GM19397 (cell line): ENCODE measurements at regions not wholly inside any gene's neighbourhood (a gene's known extent, or its start where the extent isn't known, plus 50 kb on each side); places are given as distances from the start of the nearest gene placed in this dataset.

ENCODE experiments used
- ATAC-seq: cut with Tn5 transposase; IDR thresholded peaks from one replicate; pipeline ENCODE4 v1.9.1; 2021; ENCODE audit warnings: mild to moderate bottlenecking, moderate library complexity; ENCODE audit not compliant: unreplicated experiment

DNA sequence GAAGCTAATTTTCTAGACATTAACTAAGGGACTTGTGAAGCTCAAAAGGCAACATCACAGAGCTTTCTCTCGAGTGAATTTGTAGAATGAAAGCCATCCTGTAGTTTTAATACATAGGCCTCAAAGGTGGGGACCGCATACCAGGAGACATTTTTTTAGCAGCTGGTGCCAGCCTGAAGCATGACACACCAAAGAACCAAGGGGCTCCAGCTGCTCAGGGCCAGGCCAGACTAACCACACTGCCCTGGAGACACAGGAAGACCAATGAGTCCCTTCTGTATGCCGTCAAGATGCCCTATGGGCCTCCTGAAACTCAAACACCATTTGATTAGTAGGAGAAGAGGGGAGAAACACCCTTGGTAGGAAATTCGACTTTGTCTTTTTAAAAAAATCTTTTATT lies 113.9 kb upstream of the CACNA1E start:
- no peak for ATAC-seq

- ATAC-seq = no peak
Measured at GRCh38 chr1:181383695-181384094, 99.6 kb upstream of the CACNA1E start.

DNA sequence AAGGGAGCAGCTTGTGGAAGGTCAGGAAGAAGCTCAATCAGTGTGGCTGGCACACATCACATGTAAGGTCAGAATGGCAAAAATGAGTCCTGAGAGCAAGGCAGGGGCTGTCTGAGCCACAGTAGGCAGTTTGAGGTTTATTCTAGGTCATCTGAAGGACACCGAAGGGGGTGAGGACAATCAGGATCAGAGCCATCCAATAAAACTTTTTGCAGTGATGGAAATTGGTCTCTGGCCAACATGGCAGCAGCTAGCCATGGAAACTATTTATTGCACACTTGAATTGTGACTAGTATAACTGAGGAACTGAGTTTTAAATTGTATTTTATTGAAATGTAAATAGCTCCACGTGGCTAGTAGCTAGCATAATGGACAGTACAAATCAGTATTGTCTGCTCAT lies 97.0 kb upstream of the CACNA1E start:
- ATAC-seq = no peak

- no peak for ATAC-seq
Measured at GRCh38 chr1:181386951-181387350, 96.4 kb upstream of the CACNA1E start.

DNA sequence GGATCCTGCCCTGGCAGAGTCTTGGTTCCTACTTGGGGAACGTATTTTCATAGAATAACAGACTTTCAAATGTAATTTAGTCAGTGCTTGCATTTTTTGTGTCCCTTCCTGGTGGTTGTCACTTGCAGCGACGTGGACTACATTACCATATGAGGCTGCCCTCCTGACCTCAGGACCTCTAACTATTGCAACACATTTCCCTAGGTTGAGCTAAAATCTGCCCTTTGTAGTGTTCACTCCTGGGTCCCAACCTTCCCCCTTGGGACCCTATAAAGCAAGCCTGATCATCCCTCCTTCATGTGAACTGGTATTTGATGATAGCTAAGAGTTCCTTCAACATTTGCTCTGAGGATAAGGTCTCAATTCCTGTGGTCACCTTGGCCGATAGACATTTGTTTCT lies 95.6 kb upstream of the CACNA1E start:
- no peak for ATAC-seq

DNA sequence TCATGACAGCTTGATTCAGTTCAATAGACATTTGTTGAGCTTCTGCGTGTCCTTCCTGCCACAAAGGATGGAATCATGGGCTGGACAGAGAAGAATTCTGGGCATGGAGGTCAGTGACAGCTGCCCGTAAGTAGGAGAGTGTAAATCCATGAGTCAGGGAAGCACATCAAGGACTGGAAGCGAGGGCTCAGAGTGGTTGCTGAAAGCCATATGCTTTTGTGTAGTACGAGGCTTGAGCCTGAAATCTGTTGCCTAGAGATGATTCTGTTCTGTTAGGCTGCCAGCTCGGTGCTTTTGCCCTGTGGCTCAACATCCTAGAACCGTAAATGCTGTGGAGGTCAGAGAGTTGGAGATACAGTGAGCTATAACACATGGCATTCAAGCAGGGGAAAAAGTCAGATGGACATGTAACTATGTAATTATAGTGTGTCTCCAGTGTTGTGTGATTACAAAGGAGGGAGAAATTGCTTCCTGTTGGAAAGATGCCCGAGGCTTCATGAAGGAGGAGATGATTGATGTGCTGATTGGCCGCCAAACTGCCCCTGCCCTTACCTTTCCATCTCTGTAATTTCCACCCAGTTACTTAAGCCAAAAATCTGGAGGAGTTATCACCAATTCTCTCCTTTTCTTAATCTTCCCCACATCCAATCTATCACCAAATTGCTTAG lies 92.8 kb upstream of the CACNA1E start:
- no peak for ATAC-seq

DNA sequence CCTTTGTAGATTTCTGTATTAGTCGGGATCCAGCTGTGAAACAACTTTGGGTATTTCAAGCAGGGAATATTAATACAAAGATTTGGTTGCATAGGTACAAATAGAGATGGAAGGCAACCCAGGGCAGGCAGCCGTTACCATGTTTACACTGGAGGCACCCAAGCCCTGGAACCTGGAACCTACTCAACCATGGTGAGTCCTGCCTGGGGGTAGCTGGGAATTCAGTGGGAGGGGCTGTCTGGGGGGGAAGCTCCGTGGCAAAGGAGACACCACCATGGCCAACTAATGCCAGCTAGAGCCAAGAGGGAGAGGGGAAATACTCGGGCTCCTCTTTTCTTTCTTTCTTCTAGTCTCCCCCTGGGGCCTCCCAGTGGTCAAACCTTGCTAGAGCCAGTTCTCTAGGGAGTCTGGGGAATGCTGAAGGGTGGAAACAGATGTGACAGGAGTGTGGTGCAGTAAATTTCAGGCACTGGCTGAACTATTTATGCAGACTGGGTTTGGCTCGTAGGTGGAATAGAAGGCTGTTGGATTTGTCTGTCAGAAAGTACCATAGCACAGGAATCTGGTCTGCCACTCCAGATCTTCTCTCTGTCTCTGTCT lies 91.9 kb upstream of the CACNA1E start:
- ATAC-seq = no peak

GRCh38 chr1:181392133-181392532 lies 91.2 kb upstream of the CACNA1E start:
- no peak for ATAC-seq

DNA sequence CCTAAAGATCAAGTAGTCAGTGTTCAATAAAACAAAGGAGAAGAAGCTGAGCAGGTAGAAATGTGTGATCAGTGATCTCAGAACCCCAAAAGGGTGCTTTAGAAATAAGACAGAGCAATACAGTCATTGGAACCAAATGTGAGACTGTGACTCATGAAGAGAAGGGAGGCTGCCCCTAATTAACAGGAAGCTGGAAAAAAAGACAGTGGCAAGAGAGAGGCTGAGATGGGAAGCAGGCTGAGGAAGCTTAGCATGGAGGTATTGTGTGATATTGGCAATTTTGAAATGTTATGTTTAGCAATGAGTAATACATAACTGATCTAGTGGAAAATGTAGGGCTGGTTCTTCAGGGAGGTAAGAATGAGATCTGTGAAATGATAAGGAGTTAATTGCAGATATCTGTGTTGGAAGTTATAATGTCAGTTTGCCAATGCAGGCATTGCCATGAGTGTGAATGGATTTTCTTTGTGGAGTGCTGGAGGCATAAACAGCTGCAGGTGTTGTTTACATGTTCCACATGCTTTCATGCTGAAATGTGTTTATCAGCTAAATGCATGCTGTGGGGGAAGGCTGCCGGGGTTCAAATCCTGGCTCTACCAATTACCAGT lies 90.6 kb upstream of the CACNA1E start:
- no peak for ATAC-seq

DNA sequence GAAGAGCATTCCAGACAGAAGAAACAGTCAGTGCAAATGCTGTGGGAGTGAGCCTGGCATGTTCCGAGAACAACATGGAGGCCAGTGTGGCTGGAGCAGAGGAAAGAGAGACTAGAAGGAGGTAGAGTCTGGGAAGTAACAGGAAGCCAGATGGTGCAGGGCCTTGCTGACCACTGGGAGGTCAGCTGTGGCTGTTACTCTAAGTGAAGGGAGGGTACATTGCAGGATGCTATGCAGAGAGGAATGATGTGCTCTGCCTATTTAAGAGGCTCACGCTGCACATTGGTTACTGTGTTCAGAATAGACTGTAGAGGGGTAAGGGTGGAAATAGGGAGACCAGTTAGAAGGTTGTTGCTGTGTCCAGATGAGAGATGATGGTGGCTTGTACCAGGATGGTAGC lies 88.6 kb upstream of the CACNA1E start:
- no peak for ATAC-seq

DNA sequence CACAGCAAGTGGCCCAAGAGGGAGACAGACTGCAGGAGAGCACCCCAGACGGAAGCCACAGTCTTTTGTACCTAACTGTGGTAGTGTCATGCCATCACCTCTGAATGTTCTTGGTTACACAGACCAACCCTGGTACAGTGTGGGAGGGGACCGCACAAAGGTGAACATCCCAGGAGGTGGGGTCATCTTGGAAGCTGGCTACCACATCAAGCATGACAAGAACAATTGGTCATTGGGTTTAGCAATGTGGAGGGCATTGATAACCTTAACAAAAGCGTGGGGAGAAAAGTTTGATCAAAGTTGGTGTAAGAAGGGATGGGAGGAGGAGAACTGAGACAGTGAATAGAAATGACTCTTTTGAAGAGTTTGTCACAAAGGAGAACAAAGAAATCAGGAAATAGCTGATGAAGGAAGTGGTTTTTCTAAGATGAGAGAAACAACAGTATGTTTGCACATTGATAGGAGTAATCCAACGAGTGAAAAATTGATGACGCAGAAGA lies 87.1 kb upstream of the CACNA1E start:
- no peak for ATAC-seq

- ATAC-seq = no peak
Measured at GRCh38 chr1:181396811-181397210, 86.5 kb upstream of the CACNA1E start.

DNA sequence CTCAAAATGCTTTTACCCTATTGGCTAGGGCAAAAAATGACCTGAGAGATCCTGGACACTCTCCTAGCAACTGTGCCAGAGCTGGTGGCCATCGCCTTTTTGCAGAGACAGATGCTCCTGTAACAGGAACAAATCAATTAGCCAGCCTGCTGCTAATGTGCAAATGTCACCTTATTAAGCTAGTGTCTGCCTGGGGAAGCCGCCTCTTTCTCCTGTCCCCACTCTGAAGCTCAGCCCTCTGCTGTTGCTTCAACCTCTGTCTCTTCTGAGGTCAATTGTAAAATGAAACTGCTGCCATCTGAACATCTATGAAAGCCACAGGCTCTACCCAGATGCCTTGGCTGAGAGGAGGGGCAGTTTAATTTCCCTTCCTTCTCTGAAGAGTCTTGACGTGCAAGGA lies 85.5 kb upstream of the CACNA1E start:
- ATAC-seq = peak; percentile 56

GRCh38 chr1:181398544-181398943 lies 84.8 kb upstream of the CACNA1E start:
- ATAC-seq = peak; percentile 84

DNA sequence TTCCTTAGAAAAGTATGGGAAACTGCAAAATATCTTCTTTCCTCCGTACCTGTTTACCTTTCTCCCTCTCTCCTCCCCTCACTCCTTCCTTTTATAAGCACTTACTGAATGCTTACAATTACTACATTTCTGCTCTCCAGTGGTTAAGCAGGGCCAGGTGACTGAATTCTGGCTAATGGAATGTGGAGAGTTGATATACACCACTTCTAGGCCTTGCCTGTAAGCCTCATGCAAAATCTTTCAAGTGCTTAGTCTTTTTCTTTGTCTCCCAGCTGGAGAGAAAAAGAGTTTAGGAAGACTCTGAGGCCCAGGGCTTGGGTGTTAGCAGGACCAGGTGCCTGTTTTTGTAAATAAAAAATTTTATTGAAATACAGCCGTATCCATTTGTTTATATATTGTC lies 77.7 kb upstream of the CACNA1E start:
- no peak for ATAC-seq

- no peak for ATAC-seq
Measured at GRCh38 chr1:181406989-181407388, 76.3 kb upstream of the CACNA1E start.

- no peak for ATAC-seq
Measured at GRCh38 chr1:181409981-181410380, 73.3 kb upstream of the CACNA1E start.

- no peak for ATAC-seq
Measured at GRCh38 chr1:181412746-181413145, 70.6 kb upstream of the CACNA1E start.

GRCh38 chr1:181413195-181413815 lies 70.0 kb upstream of the CACNA1E start:
- no peak for ATAC-seq

GRCh38 chr1:181413836-181414235 lies 69.5 kb upstream of the CACNA1E start:
- ATAC-seq = no peak

DNA sequence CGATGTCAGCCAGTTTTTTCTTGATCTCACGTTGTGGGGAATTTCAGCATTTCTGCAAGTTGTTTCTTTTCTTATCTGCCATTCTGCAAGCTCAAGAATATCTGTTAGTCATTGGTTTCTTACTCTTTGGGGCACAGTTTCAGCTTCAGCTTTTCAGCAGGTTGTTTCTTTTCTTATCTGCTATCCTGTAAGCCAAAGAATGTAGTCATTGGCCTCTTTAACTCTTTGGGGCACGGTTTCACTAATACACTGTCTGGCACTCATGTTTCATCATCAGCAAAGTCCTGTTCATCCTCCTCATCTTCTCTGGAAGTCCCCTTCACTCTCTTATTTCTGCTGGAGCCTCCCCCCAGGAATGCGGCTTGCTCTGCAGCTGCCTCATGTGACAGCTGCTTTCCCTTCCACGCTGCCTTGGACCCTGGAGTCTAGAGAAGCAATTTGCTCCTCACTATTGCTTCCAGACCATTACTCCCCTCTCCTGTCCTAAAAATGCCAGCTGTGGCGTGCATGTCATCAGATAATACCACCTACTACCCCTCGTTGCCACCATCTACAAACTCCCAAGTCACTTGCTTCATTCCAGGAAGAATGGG lies 67.0 kb upstream of the CACNA1E start:
- no peak for ATAC-seq

GRCh38 chr1:181417915-181418314 lies 65.4 kb upstream of the CACNA1E start:
- ATAC-seq = no peak
